Breast epithelium (tissue), 4 donors: ENCODE measurements at regions not wholly inside any gene's neighbourhood (a gene's known extent, or its start where the extent isn't known, plus 50 kb on each side); places are given as distances from the start of the nearest gene placed in this dataset.

ENCODE experiments used
- DNase-seq, 2 donors: peaks; one replicate each; pipeline ENCODE4 v3.0.0-alpha.2; 2019; ENCODE audit warnings: low spot score in 2 of 2
- H3K27ac ChIP-seq, 2 donors: fragments of 200-600 bp; sonication (generic) in 1 of 2; one replicate each; pipeline ENCODE4 v1.5.1; 2016 to 2019; ENCODE audit warnings: mild to moderate bottlenecking in 1 of 2
- H3K27me3 ChIP-seq, 2 donors: fragments of 200-600 bp; sonication (generic) in 1 of 2; one replicate each; pipeline versions ENCODE4 v1.5.1 to v1.6.0; 2017 to 2019; ENCODE audit warnings: control low read depth in 1 of 2, mild to moderate bottlenecking in 1 of 2
- H3K36me3 ChIP-seq: fragments of 200-600 bp; one replicate; pipeline ENCODE4 v1.5.1; 2019
- H3K4me1 ChIP-seq, 2 donors: fragments of 200-600 bp; sonication (generic); one replicate each; pipeline ENCODE4 v1.5.1; 2016 to 2019; ENCODE audit warnings: control low read depth in 1 of 2
- H3K4me3 ChIP-seq, 3 donors: fragments of 200-600 bp; sonication (generic); 1 replicate in 2 of 3; 2 replicates in 1 of 3; pipeline ENCODE4 v1.5.1; 2016 to 2019; ENCODE audit warnings: mild to moderate bottlenecking in 3 of 3, moderate library complexity in 2 of 3
- H3K9me3 ChIP-seq, 2 donors: fragments of 200-600 bp; sonication (generic) in 1 of 2; one replicate each; pipeline ENCODE4 v1.5.1; 2016 to 2019; ENCODE audit warnings: control low read depth in 1 of 2
- POLR2A ChIP-seq: fragments of 450-650 bp; IDR thresholded peaks from one replicate; pipeline ENCODE4 v1.6.1; 2016; ENCODE audit warnings: antibody characterized with exemption, mild to moderate bottlenecking, moderate library complexity
- POLR2AphosphoS5 ChIP-seq, 3 donors: sonication (generic); formaldehyde crosslinking; IDR thresholded peaks; one replicate each; pipeline ENCODE4 v1.6.1; 2017; ENCODE audit warnings: antibody characterized with exemption in 3 of 3
- intact Hi-C: fragments of 100-400 bp; cut with DNase I; formaldehyde crosslinking; loops from one replicate; pipeline ENCODE4 v1.15.1; 2023; ENCODE audit warnings: low total_unique reads
- TF ChIP-seq, protein P1 (sequence below), 3 donors: fragments of 450-650 bp; IDR thresholded peaks; one replicate each; pipeline ENCODE4 v1.5.1; 2016 to 2017; ENCODE audit warnings: antibody characterized with exemption in 3 of 3, mild to moderate bottlenecking in 3 of 3, moderate library complexity in 3 of 3

DNA sequence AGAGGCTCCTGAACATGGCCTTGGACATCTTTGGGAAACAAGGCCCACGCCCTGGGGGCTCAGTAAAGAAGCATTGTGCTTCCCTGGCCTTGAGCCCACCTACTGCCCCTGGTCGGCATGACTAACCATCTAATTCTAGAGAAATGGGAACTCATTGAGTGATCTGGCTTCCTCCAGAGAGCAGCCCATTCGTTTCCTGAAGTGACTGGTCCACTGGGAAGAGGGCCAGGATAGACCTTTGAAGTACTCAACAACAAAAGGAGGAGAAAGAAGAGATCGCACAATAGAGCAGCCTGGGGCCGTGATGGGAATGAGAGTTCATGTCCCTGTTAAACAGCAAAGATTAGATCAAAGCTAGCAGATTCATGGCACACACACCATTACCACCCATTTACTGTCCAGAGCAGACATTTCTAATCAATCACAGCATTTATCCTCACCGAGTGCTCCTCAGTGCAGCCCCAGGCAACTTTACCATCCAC lies 514.4 kb upstream of the PROK2 start:
- intact Hi-C loops = no loop called here
- Histone ChIP-seq H3K4me1 (peaks cover 0 to 4% of the 10 kb centered on the region in 2 donors), H3K27me3 (no peaks in the 10 kb centered on the region), H3K9me3 (no peaks in the 10 kb centered on the region), H3K36me3 (no peaks in the 10 kb centered on the region), H3K27ac (no peak overlapping the region), H3K4me3 (no peak overlapping the region)
- no peak for TF ChIP-seq POLR2AphosphoS5 (IDR thresholded peaks at IDR 0.05)
- no peak for TF ChIP-seq POLR2A
- TF ChIP-seq, protein P1, sequence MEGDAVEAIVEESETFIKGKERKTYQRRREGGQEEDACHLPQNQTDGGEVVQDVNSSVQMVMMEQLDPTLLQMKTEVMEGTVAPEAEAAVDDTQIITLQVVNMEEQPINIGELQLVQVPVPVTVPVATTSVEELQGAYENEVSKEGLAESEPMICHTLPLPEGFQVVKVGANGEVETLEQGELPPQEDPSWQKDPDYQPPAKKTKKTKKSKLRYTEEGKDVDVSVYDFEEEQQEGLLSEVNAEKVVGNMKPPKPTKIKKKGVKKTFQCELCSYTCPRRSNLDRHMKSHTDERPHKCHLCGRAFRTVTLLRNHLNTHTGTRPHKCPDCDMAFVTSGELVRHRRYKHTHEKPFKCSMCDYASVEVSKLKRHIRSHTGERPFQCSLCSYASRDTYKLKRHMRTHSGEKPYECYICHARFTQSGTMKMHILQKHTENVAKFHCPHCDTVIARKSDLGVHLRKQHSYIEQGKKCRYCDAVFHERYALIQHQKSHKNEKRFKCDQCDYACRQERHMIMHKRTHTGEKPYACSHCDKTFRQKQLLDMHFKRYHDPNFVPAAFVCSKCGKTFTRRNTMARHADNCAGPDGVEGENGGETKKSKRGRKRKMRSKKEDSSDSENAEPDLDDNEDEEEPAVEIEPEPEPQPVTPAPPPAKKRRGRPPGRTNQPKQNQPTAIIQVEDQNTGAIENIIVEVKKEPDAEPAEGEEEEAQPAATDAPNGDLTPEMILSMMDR (IDR thresholded peaks at IDR 0.05) = no peak
- no peak for DNase-seq

DNA sequence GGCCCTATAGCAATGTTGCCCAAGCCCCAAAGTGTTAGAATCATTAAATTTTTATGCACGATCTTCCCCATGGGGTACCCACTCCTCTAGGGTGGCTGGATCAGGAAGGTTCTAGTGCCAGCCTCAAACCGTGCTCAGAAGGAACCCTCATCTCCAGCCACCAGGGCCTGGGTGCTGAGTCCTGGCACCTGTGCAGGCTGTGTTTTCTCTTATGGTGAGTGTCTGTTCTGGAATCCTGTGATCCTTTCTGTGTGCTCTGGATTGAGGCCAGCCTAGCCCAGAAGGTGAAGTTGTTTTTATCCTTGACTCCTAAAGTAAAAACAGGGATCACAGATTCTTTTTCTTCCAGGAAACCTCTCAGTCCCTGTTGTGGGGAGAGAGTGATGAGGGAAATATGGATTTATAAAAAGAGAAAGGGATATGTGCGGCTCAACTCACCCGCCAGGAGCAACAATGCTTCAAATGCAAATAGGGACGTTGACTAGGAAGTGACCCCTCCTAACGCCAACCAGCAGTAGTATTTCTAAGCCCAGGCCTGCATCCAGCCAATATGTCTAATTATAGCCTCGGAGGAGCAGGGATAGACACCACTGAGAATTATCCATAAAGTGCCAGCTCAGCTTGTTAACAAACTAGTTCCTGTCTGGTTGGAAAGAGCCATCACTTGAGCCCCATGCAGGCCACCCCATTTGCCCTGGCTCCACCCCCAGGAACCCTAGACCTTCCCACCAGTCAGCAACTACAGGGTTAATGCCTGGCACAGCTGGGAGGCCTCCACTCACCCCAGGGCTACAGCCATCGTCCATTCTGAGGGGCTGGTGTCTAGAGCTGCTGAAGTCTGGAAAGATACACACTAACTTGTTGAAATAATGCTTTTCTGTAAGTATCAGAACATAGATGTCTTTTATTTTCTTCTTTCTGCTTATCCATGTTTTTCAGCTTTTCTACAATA lies 513.5 kb upstream of the PROK2 start:
- H3K9me3 ChIP-seq = no peaks in the 10 kb centered on the region
- intact Hi-C loops = no loop called here
- H3K27me3 ChIP-seq = no peaks in the 10 kb centered on the region
- peak overlapping the region; percentile 22 to 48 for H3K27ac ChIP-seq
- no peak for DNase-seq
- peaks cover 0 to 4% of the 10 kb centered on the region in 2 donors for H3K4me1 ChIP-seq
- no peak for TF ChIP-seq POLR2A
- TF ChIP-seq, protein P1 (IDR thresholded peaks at IDR 0.05) = no peak
- TF ChIP-seq POLR2AphosphoS5 (IDR thresholded peaks at IDR 0.05) = no peak
- no peaks in the 10 kb centered on the region for H3K36me3 ChIP-seq
- H3K4me3 ChIP-seq = no peak overlapping the region

DNA sequence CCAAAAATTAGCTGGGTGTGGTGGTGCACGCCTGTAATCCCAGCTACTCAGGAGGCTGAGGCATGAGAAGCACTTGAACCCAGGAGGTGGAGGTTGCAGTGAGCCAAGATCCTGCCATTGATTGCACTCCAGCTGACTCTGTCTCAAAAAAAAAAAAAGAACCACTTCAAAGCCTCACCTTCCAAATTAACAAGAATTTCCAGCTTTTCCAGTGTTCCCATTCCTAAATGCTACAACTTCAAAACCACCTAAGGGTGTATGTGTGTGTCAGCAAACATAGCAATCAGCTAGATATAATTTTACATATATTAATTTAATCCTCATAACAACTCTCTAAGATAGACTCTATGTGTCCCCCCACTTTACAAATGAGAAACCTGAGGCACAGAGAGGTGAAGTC lies 512.5 kb upstream of the PROK2 start:
- Histone ChIP-seq H3K4me1 (peaks cover 0 to 4% of the 10 kb centered on the region in 2 donors), H3K27me3 (no peaks in the 10 kb centered on the region), H3K9me3 (no peaks in the 10 kb centered on the region), H3K4me3 (no peak overlapping the region), H3K27ac (no peak overlapping the region), H3K36me3 (no peaks in the 10 kb centered on the region)
- DNase-seq = no peak
- TF ChIP-seq, protein P1 (IDR thresholded peaks at IDR 0.05) = no peak
- intact Hi-C loops = no loop called here

DNA sequence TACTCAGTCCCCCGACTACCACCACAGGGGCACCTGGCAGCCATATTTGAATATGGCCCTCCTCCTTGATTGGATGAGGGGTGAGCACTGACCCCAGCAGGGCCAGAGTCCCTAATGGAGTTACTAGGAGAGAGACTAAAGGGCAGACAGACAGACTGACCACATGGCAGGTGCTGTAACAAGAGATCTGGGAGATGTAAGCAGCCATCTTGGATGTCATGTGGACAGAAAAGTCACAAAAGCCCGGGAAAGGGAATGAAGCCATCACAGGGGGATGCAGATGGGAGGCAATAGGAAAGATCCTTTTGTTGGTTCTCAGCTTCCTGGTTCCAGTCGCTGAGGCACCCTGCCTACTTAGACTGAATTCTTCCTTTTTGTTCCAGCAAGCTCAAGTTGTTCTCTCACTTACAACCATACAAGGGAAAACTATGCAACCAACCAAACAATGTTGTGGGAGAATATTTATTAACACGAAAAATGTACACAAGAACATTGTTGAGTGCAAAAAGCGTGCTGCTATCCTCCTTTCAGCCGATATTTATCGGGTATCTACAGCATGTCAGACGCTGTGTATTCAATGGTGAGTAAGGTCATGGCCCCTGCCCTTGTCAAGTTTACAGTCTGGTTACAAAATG lies 511.6 kb upstream of the PROK2 start:
- intact Hi-C loops = no loop called here
- no peaks in the 10 kb centered on the region for H3K27me3 ChIP-seq
- no peak for TF ChIP-seq POLR2A
- H3K36me3 ChIP-seq = no peaks in the 10 kb centered on the region
- peaks cover 0 to 4% of the 10 kb centered on the region in 2 donors for H3K4me1 ChIP-seq
- no peak overlapping the region for H3K27ac ChIP-seq
- DNase-seq = no peak
- no peak overlapping the region for H3K4me3 ChIP-seq
- H3K9me3 ChIP-seq = no peaks in the 10 kb centered on the region

DNA sequence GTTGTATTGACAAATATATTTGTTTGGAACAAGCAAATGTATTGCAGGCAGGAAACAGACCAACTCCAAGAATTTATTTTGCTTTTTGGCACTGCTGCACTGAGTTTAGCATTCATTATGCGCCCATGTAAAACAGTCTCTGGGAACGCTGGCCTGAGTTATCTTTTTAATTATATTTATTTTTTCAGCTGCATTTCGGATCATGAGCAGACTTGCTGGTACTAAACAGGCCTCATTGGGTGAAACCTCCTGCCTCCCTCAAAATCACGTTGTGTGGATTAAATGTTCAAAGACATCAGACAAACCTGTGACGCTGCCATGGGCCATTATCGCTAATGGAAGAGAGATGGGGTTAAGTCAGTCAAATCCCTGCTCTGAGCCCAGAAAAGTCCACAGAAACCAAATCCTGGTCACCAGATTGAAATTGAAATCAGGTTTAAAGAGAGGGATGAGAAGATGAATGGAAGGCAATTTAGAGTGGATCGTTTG lies 511.1 kb upstream of the PROK2 start:
- TF ChIP-seq POLR2AphosphoS5 (IDR thresholded peaks at IDR 0.05) (no peak), POLR2A (no peak)
- TF ChIP-seq, protein P1 (IDR thresholded peaks at IDR 0.05) = no peak
- intact Hi-C loops = no loop called here
- Histone ChIP-seq H3K4me3 (no peak overlapping the region), H3K27me3 (no peaks in the 10 kb centered on the region), H3K4me1 (peaks cover 0 to 4% of the 10 kb centered on the region in 2 donors), H3K36me3 (no peaks in the 10 kb centered on the region), H3K27ac (no peak overlapping the region), H3K9me3 (no peaks in the 10 kb centered on the region)
- no peak for DNase-seq
